ENCODE measurements at regions not wholly inside any gene's neighbourhood (a gene's known extent, or its start where the extent isn't known, plus 50 kb on each side); places are given as distances from the start of the nearest gene placed in this dataset.

DNA sequence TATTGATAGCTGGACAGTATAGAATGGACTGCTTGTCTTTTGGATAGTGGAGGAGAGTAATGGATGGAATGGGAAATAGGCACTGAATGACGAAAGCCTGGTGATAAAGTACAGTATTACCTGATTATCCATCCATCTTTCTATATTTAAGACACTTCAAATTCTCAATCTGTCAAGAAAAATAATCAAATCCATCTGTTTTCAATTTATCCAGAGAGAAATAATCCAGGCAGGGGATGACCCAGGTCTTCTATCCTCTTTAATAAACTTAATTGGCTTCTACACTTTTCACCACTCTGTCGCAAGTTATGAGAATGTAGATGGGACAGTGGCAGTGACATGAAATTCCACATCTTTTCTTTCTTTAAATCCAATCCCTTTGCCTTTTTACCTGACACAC lies 420.3 kb upstream of the PDZRN3 start:
- no peak for TF ChIP-seq EZH2 (IDR thresholded peaks at IDR 0.05; ENCODE audit: borderline replicate concordance, low read depth, low read length, poor library complexity, severe bottlenecking)
- TF ChIP-seq, protein P1, sequence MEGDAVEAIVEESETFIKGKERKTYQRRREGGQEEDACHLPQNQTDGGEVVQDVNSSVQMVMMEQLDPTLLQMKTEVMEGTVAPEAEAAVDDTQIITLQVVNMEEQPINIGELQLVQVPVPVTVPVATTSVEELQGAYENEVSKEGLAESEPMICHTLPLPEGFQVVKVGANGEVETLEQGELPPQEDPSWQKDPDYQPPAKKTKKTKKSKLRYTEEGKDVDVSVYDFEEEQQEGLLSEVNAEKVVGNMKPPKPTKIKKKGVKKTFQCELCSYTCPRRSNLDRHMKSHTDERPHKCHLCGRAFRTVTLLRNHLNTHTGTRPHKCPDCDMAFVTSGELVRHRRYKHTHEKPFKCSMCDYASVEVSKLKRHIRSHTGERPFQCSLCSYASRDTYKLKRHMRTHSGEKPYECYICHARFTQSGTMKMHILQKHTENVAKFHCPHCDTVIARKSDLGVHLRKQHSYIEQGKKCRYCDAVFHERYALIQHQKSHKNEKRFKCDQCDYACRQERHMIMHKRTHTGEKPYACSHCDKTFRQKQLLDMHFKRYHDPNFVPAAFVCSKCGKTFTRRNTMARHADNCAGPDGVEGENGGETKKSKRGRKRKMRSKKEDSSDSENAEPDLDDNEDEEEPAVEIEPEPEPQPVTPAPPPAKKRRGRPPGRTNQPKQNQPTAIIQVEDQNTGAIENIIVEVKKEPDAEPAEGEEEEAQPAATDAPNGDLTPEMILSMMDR (conservative IDR thresholded peaks at IDR 0.05; ENCODE audit: low read depth, low read length), result no peak
